Activated CD4-positive, alpha-beta memory T cell treated with anti-CD3 and anti-CD28 coated beads for 36 hours (primary cell): ENCODE measurements at regions not wholly inside any gene's neighbourhood (a gene's known extent, or its start where the extent isn't known, plus 50 kb on each side); places are given as distances from the start of the nearest gene placed in this dataset.
"Not testable (repeated sequence)": the region's sequence is repeated elsewhere in the genome, so short reads cannot be mapped to it uniquely, and the experiment has no call there.

Source experiments
- CTCF ChIA-PET: fragments of 350-600 bp; sonication (Branson Sonifier 250); formaldehyde crosslinking; loops from one replicate; lab custom pipeline; 2021; ENCODE audit warnings: antibody characterized with exemption, inconsistent platforms; lab: Charles Lee
- POLR2A ChIA-PET: fragments of 350-600 bp; sonication (Branson Sonifier 250); formaldehyde crosslinking; loops from one replicate; lab custom pipeline; 2021; ENCODE audit warnings: antibody characterized with exemption; lab: Charles Lee
- DNase-seq: peaks from one replicate; pipeline ENCODE4 v3.0.0-alpha.2; 2020
- H3K27ac Mint-ChIP-seq: one replicate; pipeline ENCODE4 v1.8.0; 2021; ENCODE audit warnings: mixed read lengths
- H3K27me3 Mint-ChIP-seq: one replicate; pipeline ENCODE4 v1.8.0; 2021; ENCODE audit warnings: mixed read lengths
- H3K36me3 Mint-ChIP-seq: one replicate; pipeline ENCODE4 v1.8.0; 2021; ENCODE audit warnings: mixed read lengths
- H3K4me1 Mint-ChIP-seq: one replicate; pipeline ENCODE4 v1.8.0; 2021; ENCODE audit warnings: low read depth, mixed read lengths
- H3K4me3 Mint-ChIP-seq: one replicate; pipeline ENCODE4 v1.8.0; 2021; ENCODE audit warnings: mild to moderate bottlenecking, mixed read lengths
- H3K9me3 Mint-ChIP-seq: one replicate; pipeline ENCODE4 v1.8.0; 2021; ENCODE audit warnings: mixed read lengths
- intact Hi-C: fragments of 100-400 bp; cut with micrococcal nuclease; formaldehyde crosslinking; loops from one replicate; pipeline ENCODE4 v1.15.1; 2023

DNA sequence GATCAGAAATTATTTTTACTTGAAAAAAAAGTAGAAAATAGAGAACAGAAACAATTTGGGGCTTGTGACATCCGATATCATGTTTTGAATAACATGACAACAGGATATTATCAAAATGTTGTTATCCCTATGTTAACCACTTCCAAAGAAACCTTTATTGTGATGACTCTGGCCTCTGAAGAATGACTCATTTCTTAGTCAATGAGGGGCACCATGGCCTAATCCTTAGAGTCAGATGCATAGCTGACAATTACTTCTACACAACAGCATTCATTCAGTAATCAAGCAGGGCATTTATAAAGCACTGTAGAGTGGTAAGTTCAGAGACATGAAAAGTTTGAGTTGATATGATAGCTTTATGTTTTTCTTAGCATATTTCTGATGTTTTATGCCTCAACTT is 703.0 kb downstream of the RNF144A start:
- no peaks in the 10 kb centered on the region for H3K9me3 Mint-ChIP-seq
- no peak for DNase-seq
- POLR2A ChIA-PET, result no interaction called here
- no peaks in the 10 kb centered on the region for H3K36me3 Mint-ChIP-seq
- CTCF ChIA-PET, result no interaction called here
- intact Hi-C loops, result no loop called here
- H3K4me1 Mint-ChIP-seq, result peaks cover 3% of the 10 kb centered on the region
- no peaks in the 10 kb centered on the region for H3K27me3 Mint-ChIP-seq
- no peak overlapping the region for H3K4me3 Mint-ChIP-seq
- H3K27ac Mint-ChIP-seq, result no peak overlapping the region

DNA sequence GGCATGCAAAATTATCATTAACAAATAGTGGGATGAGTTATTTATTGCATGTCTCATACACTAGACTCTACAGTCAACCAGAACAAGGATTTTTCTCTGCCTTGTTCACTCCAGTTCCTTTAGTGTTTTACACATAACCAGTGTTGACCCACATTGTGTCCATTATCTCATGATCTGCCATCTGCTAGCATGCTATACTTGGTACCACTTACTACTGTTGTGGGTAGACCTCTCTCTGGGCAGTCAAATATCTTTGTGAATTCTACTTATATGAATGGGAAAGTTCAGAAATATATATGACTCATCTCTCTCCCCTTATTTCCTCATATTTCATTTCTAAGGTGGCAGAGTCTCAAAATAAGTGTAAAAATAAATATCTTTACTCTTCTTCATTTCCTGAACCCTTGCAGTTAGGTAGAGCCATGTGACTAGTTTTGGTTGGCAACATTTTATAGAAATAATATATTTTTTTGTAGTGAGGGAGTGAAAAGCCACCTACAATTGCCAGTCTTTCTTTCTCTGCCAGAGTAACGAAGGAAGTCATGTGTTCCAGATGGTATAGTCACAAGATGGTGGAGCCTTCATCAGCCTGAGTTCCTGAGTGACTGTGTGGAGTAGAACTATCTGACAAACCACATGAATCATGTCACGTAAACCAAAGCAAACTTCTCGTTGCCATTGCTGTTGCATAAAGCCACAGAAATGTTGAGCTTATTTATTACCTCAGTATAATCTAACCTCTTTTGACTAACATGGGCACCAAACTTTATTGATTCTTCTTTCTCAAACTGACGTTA is 704.0 kb downstream of the RNF144A start:
- Mint-ChIP-seq H3K4me3 (no peak overlapping the region), H3K4me1 (peaks cover 3% of the 10 kb centered on the region), H3K36me3 (no peaks in the 10 kb centered on the region), H3K27ac (no peak overlapping the region), H3K9me3 (no peaks in the 10 kb centered on the region), H3K27me3 (no peaks in the 10 kb centered on the region)
- ChIA-PET CTCF (no interaction called here), POLR2A (no interaction called here)
- DNase-seq, result no peak
- intact Hi-C loops, result no loop called here

DNA sequence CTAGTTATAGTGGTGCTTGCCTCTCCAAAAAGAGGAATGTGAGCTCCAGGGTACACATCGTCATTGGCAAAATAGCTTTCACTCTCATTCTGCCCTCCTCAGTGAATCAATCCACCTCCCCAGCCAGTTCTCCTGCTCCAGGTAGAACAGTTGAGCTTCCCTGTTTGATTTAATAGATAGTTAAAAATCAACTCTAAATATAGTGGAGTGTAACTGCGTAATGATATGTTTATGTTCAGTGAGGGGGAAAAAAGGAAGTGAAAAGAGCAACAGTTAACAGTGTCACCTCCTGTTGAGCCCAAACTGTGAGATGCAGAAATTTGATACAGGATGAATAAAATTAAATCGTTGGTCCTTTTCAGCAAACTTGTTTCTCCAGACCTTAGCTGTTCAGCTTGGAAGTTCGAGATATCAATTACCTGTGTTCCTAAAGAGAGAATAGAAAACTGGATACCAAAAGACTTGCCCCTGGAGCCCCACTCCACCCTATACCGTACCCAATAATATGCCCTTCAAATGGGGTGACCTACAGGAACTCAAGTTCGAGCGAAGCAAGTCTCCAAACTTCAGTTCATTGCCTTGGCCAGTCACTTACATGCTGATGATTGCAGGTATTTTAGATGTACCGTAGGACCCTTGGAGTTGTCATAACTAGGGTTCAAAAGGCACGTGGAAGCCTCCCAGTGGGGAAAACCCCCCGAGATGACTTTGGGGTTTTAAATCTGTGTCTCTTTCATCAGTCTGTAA is 708.4 kb downstream of the RNF144A start:
- DNase-seq, result no peak
- intact Hi-C loops, result no loop called here
- H3K4me3 Mint-ChIP-seq, result no peak overlapping the region
- no peaks in the 10 kb centered on the region for H3K36me3 Mint-ChIP-seq
- H3K4me1 Mint-ChIP-seq, result peaks cover 3% of the 10 kb centered on the region
- no peak overlapping the region for H3K27ac Mint-ChIP-seq
- CTCF ChIA-PET, result no interaction called here
- H3K27me3 Mint-ChIP-seq, result no peaks in the 10 kb centered on the region
- no peaks in the 10 kb centered on the region for H3K9me3 Mint-ChIP-seq
- POLR2A ChIA-PET, result no interaction called here

DNA sequence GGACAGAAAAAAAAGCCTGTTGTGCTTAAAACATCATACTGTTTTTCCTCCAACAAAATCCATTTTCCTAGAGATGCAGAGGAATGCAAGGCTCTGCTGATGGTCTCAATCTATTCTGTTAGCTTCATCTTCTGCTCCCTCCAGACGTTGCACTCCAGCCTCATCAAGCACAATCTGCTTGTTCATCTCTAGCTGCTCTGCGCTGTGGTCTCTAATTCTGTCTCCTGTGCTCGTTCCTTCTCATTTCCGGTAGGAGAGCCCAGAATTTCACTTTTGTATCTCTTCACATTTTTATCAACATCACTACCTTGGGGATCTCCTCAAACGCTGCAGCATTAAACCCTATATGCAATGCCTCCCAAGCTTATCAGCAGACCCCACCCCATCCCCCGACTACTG is 708.9 kb downstream of the RNF144A start:
- Mint-ChIP-seq H3K27ac (no peak overlapping the region), H3K36me3 (no peaks in the 10 kb centered on the region), H3K4me3 (no peak overlapping the region), H3K27me3 (no peaks in the 10 kb centered on the region), H3K4me1 (peaks cover under 1% of the 10 kb centered on the region), H3K9me3 (no peaks in the 10 kb centered on the region)
- no peak for DNase-seq
- intact Hi-C loops, result no loop called here
- ChIA-PET CTCF (no interaction called here), POLR2A (no interaction called here)

DNA sequence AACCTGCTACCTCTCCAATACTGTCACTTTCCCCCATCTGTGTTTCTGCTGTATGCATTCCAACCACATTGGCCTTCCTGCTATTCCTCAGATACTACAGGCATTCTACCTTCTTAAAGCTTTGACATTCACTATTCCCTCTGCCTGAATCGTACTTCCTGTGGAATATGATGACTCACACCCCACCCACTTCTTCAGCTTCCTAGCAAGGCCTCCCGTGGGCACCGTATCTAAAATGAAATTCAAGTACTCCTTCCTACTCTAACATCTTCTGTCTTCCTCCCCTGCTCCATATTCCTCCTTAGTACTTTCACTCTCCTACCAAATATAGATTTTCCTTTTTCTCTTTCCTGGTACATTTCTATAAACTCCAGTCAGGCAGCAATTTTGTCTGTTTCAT is 710.4 kb downstream of the RNF144A start:
- Mint-ChIP-seq H3K27ac (no peak overlapping the region), H3K4me1 (no peaks in the 10 kb centered on the region), H3K36me3 (no peaks in the 10 kb centered on the region), H3K27me3 (no peaks in the 10 kb centered on the region), H3K9me3 (no peaks in the 10 kb centered on the region), H3K4me3 (no peak overlapping the region)
- intact Hi-C loops, result no loop called here
- ChIA-PET POLR2A (no interaction called here), CTCF (no interaction called here)
- no peak for DNase-seq

DNA sequence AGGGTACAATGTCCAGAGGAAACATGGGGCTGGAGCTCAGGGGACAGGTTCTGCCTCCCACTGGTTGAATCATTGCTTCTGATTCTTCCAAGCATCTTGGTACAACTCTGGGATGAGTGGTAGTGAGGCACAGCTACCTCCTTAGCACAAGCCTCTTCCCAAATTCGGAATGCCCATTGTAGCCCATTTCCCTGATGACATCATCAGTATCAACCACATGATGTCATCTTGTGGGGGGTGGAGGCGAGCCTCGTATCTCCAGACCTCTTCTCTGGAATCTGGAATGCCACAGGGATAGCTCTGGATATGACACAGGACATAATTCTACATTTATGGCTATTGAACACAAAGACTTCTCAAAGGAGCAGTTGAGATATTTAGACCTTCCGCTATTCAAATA is 715.2 kb downstream of the RNF144A start:
- Mint-ChIP-seq H3K4me1 (no peaks in the 10 kb centered on the region), H3K36me3 (no peaks in the 10 kb centered on the region), H3K9me3 (no peaks in the 10 kb centered on the region), H3K27ac (no peak overlapping the region), H3K4me3 (no peak overlapping the region), H3K27me3 (no peaks in the 10 kb centered on the region)
- intact Hi-C loops, result no loop called here
- ChIA-PET CTCF (no interaction called here), POLR2A (no interaction called here)
- no peak for DNase-seq

DNA sequence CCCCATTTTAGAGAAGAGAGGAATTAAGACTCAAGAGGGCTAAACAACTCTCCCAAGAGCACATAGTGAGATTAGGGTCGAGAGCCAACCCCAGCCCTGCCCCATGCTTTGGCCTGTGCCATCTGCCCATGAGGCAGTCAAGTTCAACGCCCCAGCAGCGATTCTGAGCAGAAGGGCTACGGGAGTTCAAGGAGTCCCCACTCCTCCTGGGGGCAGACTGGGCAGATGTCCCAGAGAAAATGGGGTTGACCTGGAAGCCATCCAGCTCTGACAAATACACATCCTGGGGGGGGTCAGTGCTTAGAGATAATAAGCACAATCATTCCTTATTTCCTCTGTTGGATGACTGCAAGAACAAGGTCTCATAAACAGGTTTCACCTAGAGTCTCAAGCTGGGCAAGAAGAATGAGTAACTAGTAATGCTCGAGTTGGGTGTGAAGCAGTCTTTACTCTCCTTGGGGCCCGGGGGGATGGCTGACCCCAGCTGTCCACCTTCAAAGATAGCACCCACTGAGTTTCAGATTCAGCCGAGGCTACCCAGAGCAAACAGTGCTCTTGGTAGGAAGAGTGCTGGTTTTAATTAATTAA is 716.4 kb downstream of the RNF144A start:
- DNase-seq, result no peak
- intact Hi-C loops, result no loop called here
- H3K27ac Mint-ChIP-seq, result no peak overlapping the region
- H3K4me1 Mint-ChIP-seq, result no peaks in the 10 kb centered on the region
- no peaks in the 10 kb centered on the region for H3K36me3 Mint-ChIP-seq
- H3K4me3 Mint-ChIP-seq, result no peak overlapping the region
- ChIA-PET POLR2A (no interaction called here), CTCF (no interaction called here)
- no peaks in the 10 kb centered on the region for H3K27me3 Mint-ChIP-seq
- no peaks in the 10 kb centered on the region for H3K9me3 Mint-ChIP-seq

DNA sequence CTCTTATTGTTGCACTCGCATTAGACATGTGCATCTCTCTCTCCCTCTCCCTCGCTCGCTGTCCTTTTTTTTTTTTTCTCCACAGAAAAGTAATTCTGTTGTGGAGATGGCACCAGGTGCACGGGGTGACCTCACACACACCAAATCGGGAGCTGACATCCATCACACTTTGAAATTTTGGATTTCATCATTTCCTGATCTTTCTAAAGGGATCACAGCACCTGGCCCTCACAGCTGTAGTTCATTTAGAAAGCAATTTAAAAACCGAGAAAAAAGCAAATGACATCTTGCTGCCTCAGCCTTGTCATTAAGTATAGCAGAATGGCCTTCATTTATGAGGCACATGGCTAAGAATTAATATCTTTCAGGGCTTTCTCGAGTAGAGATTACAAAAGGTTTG is 717.2 kb downstream of the RNF144A start:
- Mint-ChIP-seq H3K27ac (no peak overlapping the region), H3K36me3 (no peaks in the 10 kb centered on the region), H3K4me1 (no peaks in the 10 kb centered on the region), H3K27me3 (no peaks in the 10 kb centered on the region), H3K9me3 (no peaks in the 10 kb centered on the region), H3K4me3 (no peak overlapping the region)
- intact Hi-C loops, result no loop called here
- ChIA-PET CTCF (no interaction called here), POLR2A (no interaction called here)
- no peak for DNase-seq

DNA sequence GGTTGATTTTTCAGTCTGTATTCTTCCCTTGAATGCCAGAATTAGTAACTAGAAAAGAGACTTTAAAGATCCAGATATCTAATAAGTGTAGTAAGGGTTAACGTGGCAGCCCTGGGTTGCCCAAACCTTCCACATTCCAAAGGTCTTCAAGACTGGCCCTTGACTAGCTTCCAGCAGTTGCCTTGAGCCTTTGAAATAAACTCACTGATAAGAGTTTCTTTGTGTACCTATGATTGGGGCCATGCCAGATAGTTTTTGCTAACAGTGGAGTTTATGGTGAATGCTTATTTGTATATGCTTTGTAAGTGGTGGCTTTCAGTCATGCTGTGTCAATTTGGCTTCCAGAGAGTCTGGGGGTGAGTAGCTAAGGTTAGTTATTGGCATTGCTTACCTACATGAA is 722.3 kb downstream of the RNF144A start:
- no peak for DNase-seq
- peaks cover 3% of the 10 kb centered on the region for H3K4me1 Mint-ChIP-seq
- intact Hi-C loops, result no loop called here
- no peaks in the 10 kb centered on the region for H3K27me3 Mint-ChIP-seq
- ChIA-PET CTCF (no interaction called here), POLR2A (no interaction called here)
- peaks cover 25% of the 10 kb centered on the region for H3K9me3 Mint-ChIP-seq
- no peak overlapping the region for H3K27ac Mint-ChIP-seq
- peaks cover 15% of the 10 kb centered on the region for H3K36me3 Mint-ChIP-seq
- no peak overlapping the region for H3K4me3 Mint-ChIP-seq

DNA sequence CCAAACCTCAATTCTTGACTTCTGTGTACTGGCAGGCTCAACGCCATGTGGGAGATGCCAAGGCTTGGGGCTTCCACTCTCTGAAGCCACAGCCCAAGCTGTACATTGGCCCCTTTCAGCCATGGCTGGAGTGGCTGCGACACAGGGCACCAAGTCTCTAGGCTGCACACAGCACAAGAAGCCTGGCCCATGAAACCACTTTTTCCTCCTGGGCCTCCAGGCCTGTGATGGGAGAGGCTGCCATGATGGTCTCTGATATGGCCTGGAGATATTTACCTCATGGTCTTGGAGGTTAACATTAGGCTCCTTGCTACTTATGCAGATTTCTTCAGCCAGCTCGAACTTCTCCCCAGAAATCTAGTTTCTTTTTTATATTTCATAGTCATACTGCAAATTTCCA is 724.1 kb downstream of the RNF144A start:
- H3K36me3 Mint-ChIP-seq, result peaks cover 15% of the 10 kb centered on the region
- POLR2A ChIA-PET, H3K4me1 Mint-ChIP-seq, H3K27me3 Mint-ChIP-seq, CTCF ChIA-PET, intact Hi-C loops, H3K4me3 Mint-ChIP-seq, DNase-seq, H3K27ac Mint-ChIP-seq: not testable (repeated sequence)
- H3K9me3 Mint-ChIP-seq, result peaks cover 25% of the 10 kb centered on the region

DNA sequence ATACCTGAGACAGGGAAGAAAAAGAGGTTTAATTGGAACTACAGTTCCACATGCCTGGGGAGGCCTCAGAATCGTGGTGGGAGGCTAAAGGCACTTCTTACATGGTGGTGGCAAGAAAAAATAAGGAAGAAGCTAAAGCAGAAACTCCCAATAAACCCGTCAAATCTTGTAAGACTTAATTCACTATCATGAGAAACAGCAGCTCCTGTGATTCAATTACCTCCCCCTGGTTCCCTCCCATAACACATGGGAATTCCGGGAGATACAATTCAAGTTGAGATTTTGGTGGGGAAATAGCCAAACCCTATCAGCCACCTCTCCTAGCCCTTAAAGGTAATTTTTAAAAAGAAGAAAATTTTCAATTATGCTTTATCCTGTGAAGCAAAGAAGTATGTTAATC is 728.8 kb downstream of the RNF144A start:
- Mint-ChIP-seq H3K36me3 (peaks cover 9% of the 10 kb centered on the region), H3K4me1 (peaks cover 15% of the 10 kb centered on the region), H3K9me3 (peaks cover 21% of the 10 kb centered on the region), H3K27me3 (no peaks in the 10 kb centered on the region), H3K4me3 (no peak overlapping the region), H3K27ac (no peak overlapping the region)
- ChIA-PET CTCF (interaction anchor here (1.2 to 1.5 kb wide), 2 partner anchors 11 to 443 kb away, joined by 3 read pairs; no protein-coding TSS in a partner anchor), POLR2A (no interaction called here)
- DNase-seq, result no peak
- intact Hi-C loops, result no loop called here

DNA sequence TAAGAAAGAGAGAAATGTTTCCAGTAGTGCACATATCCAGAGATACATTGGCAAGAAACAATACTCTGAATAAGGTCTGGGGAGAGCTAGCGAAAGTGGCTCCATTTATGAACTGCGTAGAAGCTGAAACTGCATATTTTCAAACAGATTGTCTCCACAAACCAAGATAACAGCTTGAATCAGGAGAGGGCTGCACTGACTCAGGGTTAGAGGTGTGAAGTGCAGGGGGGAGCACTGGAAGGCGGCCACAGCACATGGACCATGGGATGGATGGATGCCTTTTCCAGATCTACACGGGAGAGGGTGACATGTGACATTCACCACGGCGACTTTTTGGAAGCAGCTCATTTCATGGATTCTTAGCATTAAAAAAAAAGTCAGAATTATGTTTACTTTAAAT is 729.4 kb downstream of the RNF144A start:
- CTCF ChIA-PET, result interaction anchor here (1.2 to 1.5 kb wide), 2 partner anchors 12 to 443 kb away, joined by 3 read pairs; no protein-coding TSS in a partner anchor
- Mint-ChIP-seq H3K9me3 (peaks cover 17% of the 10 kb centered on the region), H3K4me1 (peaks cover 15% of the 10 kb centered on the region), H3K36me3 (peaks cover 8% of the 10 kb centered on the region), H3K27ac (no peak overlapping the region), H3K27me3 (no peaks in the 10 kb centered on the region), H3K4me3 (no peak overlapping the region)
- POLR2A ChIA-PET, result no interaction called here
- intact Hi-C loops, result no loop called here
- no peak for DNase-seq
